K562 (cell line): ENCODE measurements at regions not wholly inside any gene's neighbourhood (a gene's known extent, or its start where the extent isn't known, plus 50 kb on each side); places are given as distances from the start of the nearest gene placed in this dataset.
A peak's percentile ranks its signal among the peaks of the same experiment; 100 is the strongest.

Experiments
- ATAC-seq: fragments of 200-7000 bp; cut with Tn5 transposase; 3 replicates; pipeline ENCODE4 v1.9.1; 2020; ENCODE audit warnings: moderate library complexity
- BruUV-seq: library from RNA; stranded (reverse); fragments of 400-500 nt; replicated peaks from 2 replicates; lab custom pipeline; 2021; lab: Mats Ljungman, UMichigan
- CTCF ChIA-PET: fragments of 300-600 bp; formaldehyde crosslinking; extraction: SDS; loops from one replicate; lab custom pipeline; 2021; ENCODE audit warnings: low intra/inter-chr PET ratio; lab: Yijun Ruan, JAX
- POLR2A ChIA-PET: fragments of 300-600, 350-650 bp; sonication (Branson Sonifier 250); formaldehyde crosslinking; extraction: SDS; loops from one replicate; lab custom pipeline; 2021; ENCODE audit warnings: antibody characterized with exemption, inconsistent platforms; lab: Yijun Ruan, JAX
- DNase-seq, 4 experiments: peaks; one replicate each; pipeline versions ENCODE4 v3.0.0 to v3.0.0-alpha.2; 2011 to 2018; ENCODE audit warnings: low spot score in 3 of 4, mixed read lengths in 3 of 4; ENCODE audit errors: extremely low read depth in 1 of 4
- FAIRE-seq: peaks from 2 replicates; lab custom pipeline; 2011; peaks lifted over from hg19 to GRCh38; lab: Jason Lieb, UNC
- H2AFZ ChIP-seq: 2 replicates; pipeline ENCODE4 v1.6.0; 2011; ENCODE audit warnings: low read depth, low read length, control low read depth, inconsistent platforms
- H3K27ac ChIP-seq: fragments of 200-600 bp; 3 replicates; pipeline ENCODE4 v1.8.0; 2011; ENCODE audit warnings: low read depth, mild to moderate bottlenecking, control low read depth, inconsistent platforms, low read length, moderate library complexity, mixed read lengths; ENCODE audit errors: extremely low read depth
- H3K27me3 ChIP-seq, 2 experiments: fragments of 300-600 bp in 1 of 2; 2 replicates in 1 of 2; 3 replicates in 1 of 2; pipeline versions ENCODE4 v1.6.0 to v1.8.0; 2011; ENCODE audit warnings: inconsistent platforms in 2 of 2, low read length in 2 of 2, mild to moderate bottlenecking in 1 of 2, mixed read lengths in 1 of 2, moderate library complexity in 1 of 2; ENCODE audit not compliant: control insufficient read depth in 2 of 2, insufficient read depth in 2 of 2
- H3K36me3 ChIP-seq: fragments of 300-600 bp; 3 replicates; pipeline ENCODE4 v1.8.0; 2011; ENCODE audit warnings: mild to moderate bottlenecking, low read length, inconsistent platforms; ENCODE audit not compliant: control insufficient read depth, insufficient read depth
- H3K4me1 ChIP-seq, 2 experiments: fragments of 200-600 bp in 1 of 2; replicated peaks in 1 of 2; 2 replicates in 1 of 2; 3 replicates in 1 of 2; pipeline versions ENCODE4 v1.5.1 to v1.8.0; 2011; ENCODE audit warnings: inconsistent platforms in 2 of 2, low read length in 2 of 2, mild to moderate bottlenecking in 1 of 2, mixed read lengths in 1 of 2, moderate library complexity in 1 of 2; ENCODE audit not compliant: control insufficient read depth in 2 of 2, insufficient read depth in 2 of 2
- H3K4me2 ChIP-seq: 2 replicates; pipeline ENCODE4 v1.6.1; 2011; ENCODE audit warnings: low read length, control low read depth, inconsistent platforms, mixed read lengths; ENCODE audit not compliant: insufficient read depth
- H3K4me3 ChIP-seq: fragments of 200-600 bp; sonication (generic), shearing (Covaris generic); 2 replicates; pipeline ENCODE4 v1.5.1; 2016; ENCODE audit warnings: control low read depth, inconsistent platforms
- H3K79me2 ChIP-seq: fragments of 200-600 bp; 3 replicates; pipeline ENCODE4 v1.8.0; 2011; ENCODE audit warnings: low read length, inconsistent platforms; ENCODE audit not compliant: control insufficient read depth, insufficient read depth
- H3K9ac ChIP-seq, 2 experiments: 2 replicates each; pipeline versions ENCODE4 v1.6.0 to v1.6.1; 2011; ENCODE audit warnings: low read depth in 2 of 2, low read length in 2 of 2, control low read depth in 1 of 2, inconsistent platforms in 1 of 2, mild to moderate bottlenecking in 1 of 2, mixed read lengths in 1 of 2; ENCODE audit not compliant: insufficient read depth in 1 of 2
- H3K9me1 ChIP-seq: one replicate; pipeline ENCODE4 v1.6.0; 2011; ENCODE audit warnings: inconsistent platforms, mild to moderate bottlenecking, low read length, moderate library complexity; ENCODE audit not compliant: control insufficient read depth, insufficient read depth
- H3K9me3 ChIP-seq: replicated peaks from 2 replicates; pipeline ENCODE4 v1.5.1; 2011; ENCODE audit warnings: low read depth, low read length, inconsistent platforms; ENCODE audit not compliant: control insufficient read depth, insufficient read depth
- H4K20me1 ChIP-seq: replicated peaks from 2 replicates; pipeline ENCODE4 v1.6.1; 2011; ENCODE audit warnings: low read length, inconsistent platforms, mixed read lengths; ENCODE audit not compliant: control insufficient read depth, insufficient read depth
- CCAR2 ChIP-seq: fragments of 200-400 bp; formaldehyde crosslinking; IDR thresholded peaks from 2 replicates; pipeline ENCODE4 v1.6.1; 2017; ENCODE audit warnings: mild to moderate bottlenecking, low read depth, low read length
- EHMT2 ChIP-seq: fragments of 450-650 bp; IDR thresholded peaks from 2 replicates; pipeline ENCODE4 v1.6.1; 2018; ENCODE audit warnings: antibody characterized with exemption
- ESRRA ChIP-seq: fragments of 450-650 bp; IDR thresholded peaks from 2 replicates; pipeline ENCODE4 v1.6.1; 2014; ENCODE audit warnings: low read depth, mild to moderate bottlenecking, moderate library complexity, borderline replicate concordance
- KLF16 ChIP-seq: IDR thresholded peaks from 2 replicates; pipeline ENCODE4 v1.6.1; 2016; ENCODE audit warnings: antibody characterized with exemption
- MBD2 ChIP-seq: sonication (generic); IDR thresholded peaks from 2 replicates; pipeline ENCODE4 v1.6.1; 2016; ENCODE audit warnings: low read depth, borderline replicate concordance
- MYBL2 ChIP-seq, 2 experiments: fragments of 450-650 bp in 1 of 2; sonication (generic) in 1 of 2; formaldehyde crosslinking in 1 of 2; IDR thresholded peaks; 2 replicates each; pipeline versions ENCODE4 v1.6.1 to v1.8.1; 2017 to 2022; ENCODE audit warnings: borderline replicate concordance in 1 of 2, inconsistent platforms in 1 of 2, low read depth in 1 of 2, mild to moderate bottlenecking in 1 of 2, missing genetic modification reagents in 1 of 2, moderate library complexity in 1 of 2
- PTTG1 ChIP-seq: fragments of 450-650 bp; IDR thresholded peaks from 2 replicates; pipeline ENCODE4 v1.6.1; 2016; ENCODE audit warnings: low read depth, mild to moderate bottlenecking, missing genetic modification characterization, missing compliant biosample characterization
- SPI1 ChIP-seq: IDR thresholded peaks from 2 replicates; pipeline ENCODE4 v1.6.1; 2011; ENCODE audit warnings: low read depth, low read length, control low read depth, borderline replicate concordance
- STAT5A ChIP-seq: IDR thresholded peaks from 2 replicates; pipeline ENCODE4 v1.6.1; 2012; ENCODE audit warnings: low read length, inconsistent platforms, borderline replicate concordance
- TRIM28 ChIP-seq: fragments of 450-650 bp; IDR thresholded peaks from 2 replicates; pipeline ENCODE4 v1.6.1; 2017
- ZNF253 ChIP-seq: fragments of 250-450 bp; sonication (Bioruptor Pico); conservative IDR thresholded peaks from 2 replicates; pipeline ENCODE4 v1.6.1; 2021; ENCODE audit warnings: mild to moderate bottlenecking
- WGBS: fragments of 100-300 bp; shearing (Covaris generic); methylation state at CpG from one replicate; pipeline ENCODE4 v1.1.6; 2016; ENCODE audit warnings: low coverage, mixed read lengths; ENCODE audit not compliant: insufficient coverage; ENCODE audit errors: missing lambda C conversion rate; 5-methylcytosine and 5-hydroxymethylcytosine counted together
- in situ Hi-C: fragments of 300-500 bp; cut with MboI; formaldehyde crosslinking; loops from 4 replicates; pipeline ENCODE4 v1.15.0; 2018; ENCODE audit warnings: inconsistent platforms, mixed read lengths
- intact Hi-C: fragments of 100-400 bp; cut with micrococcal nuclease; formaldehyde crosslinking; loops from 2 replicates; pipeline ENCODE4 v1.14.2; 2022
- TF ChIP-seq, protein P1 (sequence below), 2 experiments: fragments of 450-650 bp in 1 of 2; sonication (generic) in 1 of 2; formaldehyde crosslinking in 1 of 2; IDR thresholded peaks; 2 replicates each; pipeline versions ENCODE4 v1.7.1 to v1.9.0; 2016 to 2022; ENCODE audit warnings: inconsistent platforms in 1 of 2, mild to moderate bottlenecking in 1 of 2, missing genetic modification reagents in 1 of 2

DNA sequence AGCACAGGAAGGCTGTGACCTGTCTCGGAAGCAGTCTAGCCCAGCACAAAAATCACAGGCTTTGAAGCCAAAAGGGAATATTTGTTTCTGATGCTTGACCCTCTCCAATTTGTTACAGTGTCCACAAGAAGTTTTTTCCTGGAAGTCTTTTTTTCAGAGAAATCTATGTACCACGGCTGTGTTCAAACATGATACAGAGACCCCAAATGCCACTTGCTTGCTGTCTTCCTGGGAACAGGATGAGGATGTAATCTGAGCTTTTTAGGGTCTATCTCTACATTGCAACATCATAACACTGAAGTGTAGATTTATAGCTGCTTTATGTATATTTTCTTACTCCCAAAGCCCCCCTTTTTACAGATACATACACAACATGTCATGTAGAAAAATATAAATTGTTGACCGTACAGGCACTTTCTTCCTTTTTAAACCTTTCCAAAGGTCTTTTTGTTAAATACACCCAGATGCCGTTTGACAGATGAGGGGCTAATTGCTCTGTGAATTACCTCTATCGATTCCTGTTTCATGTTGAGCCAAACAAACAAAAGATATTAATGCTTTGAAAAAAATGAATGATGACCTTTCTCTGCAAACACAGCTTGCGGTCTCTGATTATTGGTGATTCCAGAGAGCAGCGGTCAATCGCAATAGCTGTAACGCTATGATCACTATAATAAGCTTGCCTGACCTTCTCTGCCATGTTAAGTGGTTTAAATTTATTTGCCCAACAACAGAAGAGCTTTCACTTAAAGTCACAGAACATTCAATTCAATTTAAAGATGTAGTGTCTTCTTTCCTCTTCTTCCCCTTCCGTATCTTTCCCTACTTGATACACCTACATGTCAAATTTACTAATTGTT is 875.9 kb upstream of the NR2F2 start:
- no TSS peak for BruUV-seq
- POLR2A ChIA-PET = no interaction called here
- TF ChIP-seq ZNF253 (CRISPR knock-in tag) (no peak), STAT5A (no peak), EHMT2 (no peak), ESRRA (no peak), MBD2 (no peak), CCAR2 (no peak), KLF16 (no peak), MYBL2 (IDR thresholded peaks at IDR 0.05; ENCODE audit: low read depth) (no peak), MYBL2 (CRISPR knock-in tag; IDR thresholded peaks at IDR 0.05; ENCODE audit: borderline replicate concordance) (no peak), SPI1 (no peak), TRIM28 (no peak), PTTG1 (tag) (no peak)
- TF ChIP-seq, protein P1, sequence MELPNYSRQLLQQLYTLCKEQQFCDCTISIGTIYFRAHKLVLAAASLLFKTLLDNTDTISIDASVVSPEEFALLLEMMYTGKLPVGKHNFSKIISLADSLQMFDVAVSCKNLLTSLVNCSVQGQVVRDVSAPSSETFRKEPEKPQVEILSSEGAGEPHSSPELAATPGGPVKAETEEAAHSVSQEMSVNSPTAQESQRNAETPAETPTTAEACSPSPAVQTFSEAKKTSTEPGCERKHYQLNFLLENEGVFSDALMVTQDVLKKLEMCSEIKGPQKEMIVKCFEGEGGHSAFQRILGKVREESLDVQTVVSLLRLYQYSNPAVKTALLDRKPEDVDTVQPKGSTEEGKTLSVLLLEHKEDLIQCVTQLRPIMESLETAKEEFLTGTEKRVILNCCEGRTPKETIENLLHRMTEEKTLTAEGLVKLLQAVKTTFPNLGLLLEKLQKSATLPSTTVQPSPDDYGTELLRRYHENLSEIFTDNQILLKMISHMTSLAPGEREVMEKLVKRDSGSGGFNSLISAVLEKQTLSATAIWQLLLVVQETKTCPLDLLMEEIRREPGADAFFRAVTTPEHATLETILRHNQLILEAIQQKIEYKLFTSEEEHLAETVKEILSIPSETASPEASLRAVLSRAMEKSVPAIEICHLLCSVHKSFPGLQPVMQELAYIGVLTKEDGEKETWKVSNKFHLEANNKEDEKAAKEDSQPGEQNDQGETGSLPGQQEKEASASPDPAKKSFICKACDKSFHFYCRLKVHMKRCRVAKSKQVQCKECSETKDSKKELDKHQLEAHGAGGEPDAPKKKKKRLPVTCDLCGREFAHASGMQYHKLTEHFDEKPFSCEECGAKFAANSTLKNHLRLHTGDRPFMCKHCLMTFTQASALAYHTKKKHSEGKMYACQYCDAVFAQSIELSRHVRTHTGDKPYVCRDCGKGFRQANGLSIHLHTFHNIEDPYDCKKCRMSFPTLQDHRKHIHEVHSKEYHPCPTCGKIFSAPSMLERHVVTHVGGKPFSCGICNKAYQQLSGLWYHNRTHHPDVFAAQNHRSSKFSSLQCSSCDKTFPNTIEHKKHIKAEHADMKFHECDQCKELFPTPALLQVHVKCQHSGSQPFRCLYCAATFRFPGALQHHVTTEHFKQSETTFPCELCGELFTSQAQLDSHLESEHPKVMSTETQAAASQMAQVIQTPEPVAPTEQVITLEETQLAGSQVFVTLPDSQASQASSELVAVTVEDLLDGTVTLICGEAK (IDR thresholded peaks at IDR 0.05) = no peak
- TF ChIP-seq, protein P1 (CRISPR knock-in tag; IDR thresholded peaks at IDR 0.05) = no peak

More for the DNA sequence above, 875.9 kb upstream of the NR2F2 start:
- in situ Hi-C loops (no loop called here), intact Hi-C loops (no loop called here)
- FAIRE-seq (peak; percentile 35), DNase-seq (no peak), ATAC-seq (no peak)
- Histone ChIP-seq H3K36me3 (no peaks in the 10 kb centered on the region), H3K27ac (no peak overlapping the region), H3K27me3 (peaks cover 0 to 2% of the 10 kb centered on the region in 2 experiments; a peak in 2 of 5 replicates), H3K79me2 (no peaks in the 10 kb centered on the region), H3K4me2 (no peak overlapping the region), H3K4me1 (no peaks in the 10 kb centered on the region), H2AFZ (no peak overlapping the region), H3K9ac (no peak overlapping the region), H3K4me3 (no peak overlapping the region), H4K20me1 (no peaks in the 10 kb centered on the region), H3K9me1 (no peaks in the 10 kb centered on the region), H3K9me3 (no peaks in the 10 kb centered on the region)
- CTCF ChIA-PET = no interaction called here
- WGBS = 10% methylated on average over 9 of the region's 10 CpGs
